D721Med (cell line): ENCODE measurements at regions not wholly inside any gene's neighbourhood (a gene's known extent, or its start where the extent isn't known, plus 50 kb on each side); places are given as distances from the start of the nearest gene placed in this dataset.

Source experiments
- DNase-seq: peaks from one replicate; pipeline ENCODE4 v3.0.0; 2011; ENCODE audit warnings: low spot score; ENCODE audit not compliant: insufficient read length
- FAIRE-seq: peaks from 2 replicates; lab custom pipeline; 2011; peaks lifted over from hg19 to GRCh38; lab: Jason Lieb, UNC
- CTCF ChIP-seq: IDR thresholded peaks from 2 replicates; pipeline ENCODE4 v1.5.1; 2012; ENCODE audit warnings: mild to moderate bottlenecking, control low read depth; ENCODE audit not compliant: insufficient read depth; ENCODE audit errors: missing control alignments

- no peak for FAIRE-seq
- no peak for TF ChIP-seq CTCF
- no peak for DNase-seq
Observed at GRCh38 chr2:150856596-150857281, 369.3 kb upstream of the RND3 start.

GRCh38 chr2:150853263-150853662 is 365.8 kb upstream of the RND3 start:
- FAIRE-seq (no peak), DNase-seq (no peak)
- no peak for TF ChIP-seq CTCF

- DNase-seq (no peak), FAIRE-seq (no peak)
- no peak for TF ChIP-seq CTCF
Observed at GRCh38 chr2:150850641-150851040, 363.2 kb upstream of the RND3 start.

- TF ChIP-seq CTCF, result no peak
- FAIRE-seq, result no peak
- no peak for DNase-seq
Observed at GRCh38 chr2:150847578-150847977, 360.1 kb upstream of the RND3 start.

GRCh38 chr2:150846691-150847090 is 359.2 kb upstream of the RND3 start:
- DNase-seq, result no peak
- FAIRE-seq, result no peak
- TF ChIP-seq CTCF, result no peak

- TF ChIP-seq CTCF, result no peak
- FAIRE-seq (no peak), DNase-seq (no peak)
Observed at GRCh38 chr2:150832686-150833085, 345.2 kb upstream of the RND3 start.

- no peak for DNase-seq
- FAIRE-seq, result no peak
- no peak for TF ChIP-seq CTCF
Observed at GRCh38 chr2:150824118-150824517, 336.7 kb upstream of the RND3 start.
